ENCODE measurements at regions not wholly inside any gene's neighbourhood (a gene's known extent, or its start where the extent isn't known, plus 50 kb on each side); places are given as distances from the start of the nearest gene placed in this dataset.

DNA sequence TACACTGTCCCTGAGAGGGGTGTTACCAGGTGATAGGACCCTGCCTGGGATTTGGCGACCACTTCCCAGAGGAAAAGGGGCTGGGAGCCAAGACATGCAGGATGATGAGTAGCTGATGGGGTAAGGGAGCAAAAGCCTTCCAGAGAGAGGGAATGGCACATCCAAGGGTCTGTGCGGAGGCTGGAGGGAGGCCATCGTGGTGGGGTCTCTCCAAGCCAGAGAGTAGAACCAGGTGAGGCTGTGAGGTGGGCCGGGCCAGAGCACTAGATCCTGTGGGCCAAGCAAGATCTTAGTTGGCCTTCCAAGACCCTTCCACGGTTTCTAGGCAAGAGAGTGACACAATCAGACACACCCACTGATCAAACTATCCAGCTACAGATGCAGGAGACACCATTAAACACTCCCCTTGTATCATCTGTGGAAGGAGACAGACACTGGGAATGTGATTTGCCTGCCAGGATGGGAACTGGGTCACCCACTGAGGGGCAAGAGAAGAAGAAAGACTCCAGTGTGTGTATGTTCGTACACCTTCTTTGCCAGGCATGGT, 128.9 kb downstream of the BANF2 start:
- no peak for DNase-seq (ENCODE audit: low read depth)
- H3K4me3 ChIP-seq (ENCODE audit: low read depth, low read length), result no peak overlapping the region
- TF ChIP-seq MYC (IDR thresholded peaks at IDR 0.05; ENCODE audit: low read depth, low read length), result no peak
- TF ChIP-seq POLR2A (IDR thresholded peaks at IDR 0.05; ENCODE audit: extremely low read depth, insufficient read length), result no peak
- TF ChIP-seq MAX (IDR thresholded peaks at IDR 0.05; ENCODE audit: low read depth, low read length), result no peak
- no peak for TF ChIP-seq CTCF (IDR thresholded peaks at IDR 0.05; ENCODE audit: low read depth, low read length)

GRCh38 chr20:17827759-17828559, 128.2 kb downstream of the BANF2 start:
- DNase-seq (ENCODE audit: low read depth), result no peak
- H3K4me3 ChIP-seq (ENCODE audit: low read depth, low read length), result no peak overlapping the region
- no peak for TF ChIP-seq CTCF (IDR thresholded peaks at IDR 0.05; ENCODE audit: low read depth, low read length)
- no peak for TF ChIP-seq POLR2A (IDR thresholded peaks at IDR 0.05; ENCODE audit: extremely low read depth, insufficient read length)
- no peak for TF ChIP-seq MAX (IDR thresholded peaks at IDR 0.05; ENCODE audit: low read depth, low read length)
- no peak for TF ChIP-seq MYC (IDR thresholded peaks at IDR 0.05; ENCODE audit: low read depth, low read length)

DNA sequence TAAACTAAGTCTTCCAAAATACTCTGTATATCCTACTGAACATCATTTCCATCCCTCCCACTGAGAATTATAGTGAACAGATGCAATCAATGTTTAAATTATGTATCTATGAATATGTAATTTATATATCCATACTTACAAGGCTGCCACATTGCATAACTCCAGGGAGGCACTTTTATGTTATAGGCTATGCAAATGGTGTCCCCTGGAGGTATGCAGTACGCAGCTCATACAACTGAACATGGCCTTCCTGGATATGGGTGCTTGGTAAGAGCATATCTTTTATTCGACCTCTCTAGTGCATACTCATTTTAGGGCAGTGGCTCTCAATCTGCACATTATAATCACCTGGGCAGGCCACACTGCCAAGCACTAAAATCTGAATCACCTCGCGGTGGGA, 127.3 kb downstream of the BANF2 start:
- H3K4me3 ChIP-seq (ENCODE audit: low read depth, low read length), result no peak overlapping the region
- DNase-seq (ENCODE audit: low read depth), result no peak
- TF ChIP-seq MYC (IDR thresholded peaks at IDR 0.05; ENCODE audit: low read depth, low read length), result no peak
- TF ChIP-seq POLR2A (IDR thresholded peaks at IDR 0.05; ENCODE audit: extremely low read depth, insufficient read length), result no peak
- no peak for TF ChIP-seq MAX (IDR thresholded peaks at IDR 0.05; ENCODE audit: low read depth, low read length)
- no peak for TF ChIP-seq CTCF (IDR thresholded peaks at IDR 0.05; ENCODE audit: low read depth, low read length)

DNA sequence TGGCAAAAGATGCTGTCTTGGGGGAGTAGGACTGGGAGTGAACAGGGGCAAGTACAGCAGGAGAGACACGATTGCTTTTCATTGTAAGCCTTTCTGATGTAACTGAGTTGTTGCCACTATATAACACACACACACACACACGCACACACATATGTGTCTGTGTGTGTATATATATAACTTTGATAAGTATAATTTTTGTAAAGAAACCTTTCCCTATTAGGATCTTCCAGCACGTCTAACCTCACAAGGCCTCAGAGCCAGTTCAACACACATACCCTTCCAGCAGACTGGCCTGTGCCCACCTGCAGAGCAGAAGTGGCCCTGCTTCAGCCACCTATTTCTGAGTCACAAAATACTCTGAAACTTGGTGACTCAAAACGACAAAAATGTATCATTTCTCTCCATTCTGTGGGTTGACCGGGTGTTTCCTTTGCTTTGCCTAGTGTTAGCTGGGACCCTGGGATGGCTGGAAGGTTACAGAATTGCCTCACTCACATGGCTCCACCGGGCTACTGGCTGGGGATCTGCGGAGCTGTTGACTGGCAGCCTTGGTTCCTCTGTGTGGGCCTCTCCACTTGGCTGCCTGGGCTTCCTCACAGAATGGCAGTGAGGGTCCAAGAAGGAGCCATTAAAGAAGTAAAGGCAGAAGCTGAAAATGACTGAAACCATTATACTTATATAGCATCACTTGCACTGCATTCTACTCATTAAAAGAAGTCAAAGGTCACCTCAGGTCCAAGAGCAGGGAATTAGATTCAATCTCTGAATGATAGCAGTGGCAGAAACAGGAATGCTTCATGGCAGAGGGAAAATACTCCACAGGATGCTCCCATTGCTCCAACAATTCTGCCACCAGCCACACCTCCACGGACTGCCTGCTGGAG, 126.4 kb downstream of the BANF2 start:
- TF ChIP-seq MYC (IDR thresholded peaks at IDR 0.05; ENCODE audit: low read depth, low read length), result no peak
- TF ChIP-seq CTCF (IDR thresholded peaks at IDR 0.05; ENCODE audit: low read depth, low read length), result no peak
- no peak for TF ChIP-seq MAX (IDR thresholded peaks at IDR 0.05; ENCODE audit: low read depth, low read length)
- TF ChIP-seq POLR2A (IDR thresholded peaks at IDR 0.05; ENCODE audit: extremely low read depth, insufficient read length), result no peak
- no peak overlapping the region for H3K4me3 ChIP-seq (ENCODE audit: low read depth, low read length)
- DNase-seq (ENCODE audit: low read depth), result no peak

GRCh38 chr20:17825252-17825959, 125.6 kb downstream of the BANF2 start:
- TF ChIP-seq POLR2A (IDR thresholded peaks at IDR 0.05; ENCODE audit: extremely low read depth, insufficient read length) (no peak), MAX (IDR thresholded peaks at IDR 0.05; ENCODE audit: low read depth, low read length) (no peak), CTCF (IDR thresholded peaks at IDR 0.05; ENCODE audit: low read depth, low read length) (no peak), MYC (IDR thresholded peaks at IDR 0.05; ENCODE audit: low read depth, low read length) (no peak)
- no peak for DNase-seq (ENCODE audit: low read depth)
- H3K4me3 ChIP-seq (ENCODE audit: low read depth, low read length), result no peak overlapping the region
